HK-2 (cell line): ENCODE measurements at regions not wholly inside any gene's neighbourhood (a gene's known extent, or its start where the extent isn't known, plus 50 kb on each side); places are given as distances from the start of the nearest gene placed in this dataset.

Experiments used
- DNase-seq: peaks from one replicate; pipeline ENCODE4 v3.0.0-alpha.2; 2018; ENCODE audit not compliant: unreplicated experiment

GRCh38 chr22:25366876-25367466 is 147.5 kb downstream of the CRYBB2 start:
- no peak for DNase-seq

- DNase-seq = no peak
Measured at GRCh38 chr22:25367756-25368155, 148.3 kb downstream of the CRYBB2 start.

GRCh38 chr22:25368271-25368670 is 148.8 kb downstream of the CRYBB2 start:
- peak; percentile 15 for DNase-seq

GRCh38 chr22:25369041-25369440 is 149.6 kb downstream of the CRYBB2 start:
- DNase-seq = no peak

- no peak for DNase-seq
Measured at GRCh38 chr22:25370322-25370721, 150.9 kb downstream of the CRYBB2 start.

GRCh38 chr22:25372000-25372595 is 152.7 kb downstream of the CRYBB2 start:
- DNase-seq = no peak

- DNase-seq = no peak
Measured at GRCh38 chr22:25373961-25374360, 154.5 kb downstream of the CRYBB2 start.

- no peak for DNase-seq
Measured at GRCh38 chr22:25374869-25375268, 155.4 kb downstream of the CRYBB2 start.

- no peak for DNase-seq
Measured at GRCh38 chr22:25375683-25376082, 156.2 kb downstream of the CRYBB2 start.

GRCh38 chr22:25377699-25378098 is 158.3 kb downstream of the CRYBB2 start:
- no peak for DNase-seq

- no peak for DNase-seq
Measured at GRCh38 chr22:25380122-25380747, 160.8 kb downstream of the CRYBB2 start.

- DNase-seq = no peak
Measured at GRCh38 chr22:25382762-25383161, 163.3 kb downstream of the CRYBB2 start.

GRCh38 chr22:25383278-25383820 is 163.9 kb downstream of the CRYBB2 start:
- DNase-seq = no peak

GRCh38 chr22:25383892-25384291 is 164.5 kb downstream of the CRYBB2 start:
- DNase-seq = no peak

- no peak for DNase-seq
Measured at GRCh38 chr22:25386538-25386884, 167.1 kb downstream of the CRYBB2 start.

GRCh38 chr22:25388415-25388814 is 169.0 kb downstream of the CRYBB2 start:
- DNase-seq = no peak

GRCh38 chr22:25388866-25389540 is 169.6 kb downstream of the CRYBB2 start:
- no peak for DNase-seq

GRCh38 chr22:25389541-25389919 is 170.1 kb downstream of the CRYBB2 start:
- no peak for DNase-seq

GRCh38 chr22:25390297-25391240 is 171.1 kb downstream of the CRYBB2 start:
- no peak for DNase-seq

- DNase-seq = no peak
Measured at GRCh38 chr22:25392584-25392983, 171.9 kb upstream of the GRK3 start.

GRCh38 chr22:25393121-25393805 is 171.2 kb upstream of the GRK3 start:
- DNase-seq = no peak
